ENCODE measurements at regions not wholly inside any gene's neighbourhood (a gene's known extent, or its start where the extent isn't known, plus 50 kb on each side); places are given as distances from the start of the nearest gene placed in this dataset.

- Histone ChIP-seq H3K36me3 (ENCODE audit: low read length) (no peaks in the 10 kb centered on the region), H3K4me3 (ENCODE audit: insufficient read depth, low read length, poor library complexity, severe bottlenecking) (no peak overlapping the region), H3K27ac (ENCODE audit: low read depth, low read length) (no peak overlapping the region), H3K4me2 (ENCODE audit: low read depth, low read length, poor library complexity, severe bottlenecking) (no peak overlapping the region), H4K20me1 (ENCODE audit: low read depth, low read length) (no peaks in the 10 kb centered on the region), H3K79me2 (ENCODE audit: insufficient read depth, low read length) (no peaks in the 10 kb centered on the region), H3K9me2 (replicated peaks; ENCODE audit: insufficient read depth, low read length) (no peaks in the 10 kb centered on the region), H2AFZ (ENCODE audit: low read depth, low read length, severe bottlenecking) (no peak overlapping the region), H3K27me3 (ENCODE audit: low read length) (no peaks in the 10 kb centered on the region), H3F3A (ENCODE audit: insufficient read depth) (no peaks in the 10 kb centered on the region), H3K9ac (ENCODE audit: low read length) (no peak overlapping the region), H3K9me3 (ENCODE audit: insufficient read depth, low read length) (no peaks in the 10 kb centered on the region)
- no peak for TF ChIP-seq EZH2phosphoT487 (conservative IDR thresholded peaks at IDR 0.05; ENCODE audit: low read length)
- no peak for TF ChIP-seq CTCF (IDR thresholded peaks at IDR 0.05; ENCODE audit: insufficient read depth, low read length, poor library complexity, severe bottlenecking)
Observed at GRCh38 chr4:41443340-41444079, 94.4 kb upstream of the LIMCH1 start.

GRCh38 chr4:41446391-41446790 is 91.6 kb upstream of the LIMCH1 start:
- Histone ChIP-seq H3F3A (ENCODE audit: insufficient read depth) (no peaks in the 10 kb centered on the region), H3K36me3 (ENCODE audit: low read length) (no peaks in the 10 kb centered on the region), H4K20me1 (ENCODE audit: low read depth, low read length) (no peaks in the 10 kb centered on the region), H3K9me3 (ENCODE audit: insufficient read depth, low read length) (no peaks in the 10 kb centered on the region), H3K9ac (ENCODE audit: low read length) (no peak overlapping the region), H3K9me2 (replicated peaks; ENCODE audit: insufficient read depth, low read length) (no peaks in the 10 kb centered on the region), H3K27ac (ENCODE audit: low read depth, low read length) (no peak overlapping the region), H2AFZ (ENCODE audit: low read depth, low read length, severe bottlenecking) (no peak overlapping the region), H3K79me2 (ENCODE audit: insufficient read depth, low read length) (no peaks in the 10 kb centered on the region), H3K27me3 (ENCODE audit: low read length) (no peaks in the 10 kb centered on the region), H3K4me2 (ENCODE audit: low read depth, low read length, poor library complexity, severe bottlenecking) (no peak overlapping the region), H3K4me3 (ENCODE audit: insufficient read depth, low read length, poor library complexity, severe bottlenecking) (no peak overlapping the region)
- TF ChIP-seq EZH2phosphoT487 (conservative IDR thresholded peaks at IDR 0.05; ENCODE audit: low read length) (no peak), CTCF (IDR thresholded peaks at IDR 0.05; ENCODE audit: insufficient read depth, low read length, poor library complexity, severe bottlenecking) (no peak)

GRCh38 chr4:41446981-41447725 is 90.8 kb upstream of the LIMCH1 start:
- no peaks in the 10 kb centered on the region for H3F3A ChIP-seq (ENCODE audit: insufficient read depth)
- H3K4me3 ChIP-seq (ENCODE audit: insufficient read depth, low read length, poor library complexity, severe bottlenecking): no peak overlapping the region

More at GRCh38 chr4:41446981-41447725, 90.8 kb upstream of the LIMCH1 start:
- H4K20me1 ChIP-seq (ENCODE audit: low read depth, low read length): no peaks in the 10 kb centered on the region
- H3K4me2 ChIP-seq (ENCODE audit: low read depth, low read length, poor library complexity, severe bottlenecking): no peak overlapping the region
- TF ChIP-seq EZH2phosphoT487 (conservative IDR thresholded peaks at IDR 0.05; ENCODE audit: low read length) (no peak), CTCF (IDR thresholded peaks at IDR 0.05; ENCODE audit: insufficient read depth, low read length, poor library complexity, severe bottlenecking) (no peak)
- H3K79me2 ChIP-seq (ENCODE audit: insufficient read depth, low read length): no peaks in the 10 kb centered on the region
- no peak overlapping the region for H3K9ac ChIP-seq (ENCODE audit: low read length)
- no peaks in the 10 kb centered on the region for H3K9me3 ChIP-seq (ENCODE audit: insufficient read depth, low read length)
- H3K27me3 ChIP-seq (ENCODE audit: low read length): no peaks in the 10 kb centered on the region
- H3K9me2 ChIP-seq (replicated peaks; ENCODE audit: insufficient read depth, low read length): no peaks in the 10 kb centered on the region
- no peak overlapping the region for H3K27ac ChIP-seq (ENCODE audit: low read depth, low read length)
- H3K36me3 ChIP-seq (ENCODE audit: low read length): no peaks in the 10 kb centered on the region
- no peak overlapping the region for H2AFZ ChIP-seq (ENCODE audit: low read depth, low read length, severe bottlenecking)
